Islet of Langerhans (tissue), 1 donor: ENCODE measurements at regions not wholly inside any gene's neighbourhood (a gene's known extent, or its start where the extent isn't known, plus 50 kb on each side); places are given as distances from the start of the nearest gene placed in this dataset.
"Not testable (repeated sequence)": the region's sequence is repeated elsewhere in the genome, so short reads cannot be mapped to it uniquely, and the experiment has no call there.

Experiments used
- FAIRE-seq: peaks from one replicate; lab custom pipeline; 2011; peaks lifted over from hg19 to GRCh38; lab: Jason Lieb, UNC

DNA sequence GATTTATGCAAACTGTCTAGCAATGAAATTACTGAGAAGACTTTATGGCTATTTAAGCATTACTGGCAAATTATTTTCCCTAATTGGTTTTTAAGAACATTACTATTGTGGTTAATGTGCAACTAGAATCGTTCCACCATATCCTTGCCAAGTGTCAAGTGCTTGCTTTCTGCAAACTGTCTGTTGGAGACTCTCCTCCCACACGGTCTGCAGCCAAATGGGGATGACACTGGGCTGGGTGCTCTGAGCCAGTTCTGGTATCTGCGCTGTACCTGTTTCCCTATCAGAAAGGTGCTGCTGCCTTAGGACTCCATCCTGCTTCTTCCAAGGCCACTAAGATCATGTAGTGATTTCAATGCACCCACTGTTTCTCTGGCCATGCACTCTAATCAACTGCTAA is 110.4 kb downstream of the RAMP3 start:
- FAIRE-seq = no peak

DNA sequence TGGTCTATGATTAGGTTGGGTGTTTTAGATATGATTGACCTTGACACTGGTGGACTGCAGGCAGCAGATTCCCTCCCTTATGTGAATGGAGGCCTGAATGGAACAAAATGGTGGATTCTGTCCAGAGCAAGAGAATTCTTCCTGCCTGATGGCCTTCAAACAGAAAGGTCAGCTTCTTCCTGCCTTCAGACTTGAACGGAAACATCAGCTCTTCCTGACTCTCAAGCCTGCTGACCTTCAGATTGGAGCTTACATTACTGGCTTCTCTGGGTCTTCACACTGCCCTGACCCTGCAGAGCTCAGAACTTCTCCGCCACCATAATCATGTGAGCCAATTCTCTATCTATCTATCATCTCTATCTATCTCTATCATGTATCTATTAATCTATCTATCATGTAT is 111.6 kb downstream of the RAMP3 start:
- FAIRE-seq = no peak

GRCh38 chr7:45278763-45279398 is 121.3 kb downstream of the RAMP3 start:
- FAIRE-seq = no peak

DNA sequence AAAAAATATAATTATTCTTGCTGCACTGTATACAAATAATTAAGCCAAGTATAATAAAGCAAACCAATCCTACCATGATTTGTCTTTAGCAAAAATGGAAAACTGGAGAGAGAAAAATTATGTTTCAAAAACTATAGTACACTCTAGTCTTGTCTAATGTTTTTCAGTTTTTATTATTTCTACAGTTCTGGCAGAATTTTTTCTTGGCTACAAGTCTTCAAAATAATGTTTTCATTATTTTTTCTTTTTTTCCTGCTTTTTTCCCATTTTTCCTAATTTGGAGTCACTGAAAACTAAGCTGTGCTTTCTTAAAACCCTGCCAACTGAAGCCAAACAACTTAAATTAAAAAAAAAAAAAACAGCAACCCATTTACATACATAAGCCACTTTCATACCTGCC is 132.0 kb downstream of the RAMP3 start:
- not testable (repeated sequence) for FAIRE-seq

DNA sequence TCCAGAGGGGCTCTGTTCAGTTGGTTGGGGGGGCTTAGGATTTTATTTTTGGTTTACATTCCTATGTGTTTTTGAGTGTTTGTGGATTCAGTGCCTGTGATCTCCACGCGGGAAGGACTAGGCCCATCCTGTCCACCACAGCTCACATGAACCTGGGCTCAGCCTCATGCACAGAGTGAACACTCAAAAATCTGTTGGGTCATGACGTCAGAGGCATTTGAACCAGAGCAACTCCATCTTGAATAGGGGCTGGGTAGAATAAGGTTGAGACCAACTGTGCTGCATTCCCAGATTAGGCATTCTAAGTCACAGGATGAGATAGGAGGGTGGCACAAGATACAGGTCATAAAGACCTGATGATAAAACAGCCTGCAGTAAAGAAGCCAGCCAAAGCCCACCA is 133.3 kb downstream of the RAMP3 start:
- FAIRE-seq = no peak

- FAIRE-seq = no peak
Observed at GRCh38 chr7:45292481-45292880, 134.9 kb downstream of the RAMP3 start.

DNA sequence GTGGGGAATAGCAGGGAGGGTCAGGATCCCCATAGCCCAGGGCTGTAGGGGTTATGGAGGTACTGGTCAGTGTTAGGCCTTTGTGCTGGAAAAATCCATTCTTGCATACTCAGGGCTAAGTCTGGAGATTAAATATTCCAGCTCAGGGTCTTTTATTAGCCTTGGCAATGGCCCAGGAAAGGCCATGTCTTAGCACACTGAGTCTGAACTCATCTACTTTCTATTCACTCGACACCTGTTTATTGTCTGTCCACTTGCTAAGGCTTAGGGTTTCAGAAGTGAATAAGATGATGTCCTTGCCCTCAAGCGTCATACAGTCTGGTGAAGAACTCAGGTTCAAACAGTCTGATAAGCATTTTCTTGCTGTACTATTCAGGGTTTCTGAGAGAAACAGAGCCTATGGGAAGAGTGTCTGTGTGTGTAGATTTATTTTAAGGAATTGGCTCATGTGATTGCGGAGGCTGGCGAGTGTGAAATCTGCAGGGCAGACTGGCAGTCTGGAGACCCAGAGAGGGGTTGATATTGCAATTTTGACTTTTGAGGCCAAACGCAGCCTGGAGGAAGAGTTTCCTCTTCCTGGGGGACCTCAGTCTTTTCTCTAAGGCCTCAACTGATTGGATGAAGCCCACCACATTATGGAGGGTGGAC is 135.8 kb downstream of the RAMP3 start:
- FAIRE-seq = no peak

- FAIRE-seq = no peak
Observed at GRCh38 chr7:45294559-45294958, 137.0 kb downstream of the RAMP3 start.

- FAIRE-seq = no peak
Observed at GRCh38 chr7:45295222-45295621, 137.6 kb downstream of the RAMP3 start.

- FAIRE-seq = no peak
Observed at GRCh38 chr7:45296748-45297147, 139.2 kb downstream of the RAMP3 start.

DNA sequence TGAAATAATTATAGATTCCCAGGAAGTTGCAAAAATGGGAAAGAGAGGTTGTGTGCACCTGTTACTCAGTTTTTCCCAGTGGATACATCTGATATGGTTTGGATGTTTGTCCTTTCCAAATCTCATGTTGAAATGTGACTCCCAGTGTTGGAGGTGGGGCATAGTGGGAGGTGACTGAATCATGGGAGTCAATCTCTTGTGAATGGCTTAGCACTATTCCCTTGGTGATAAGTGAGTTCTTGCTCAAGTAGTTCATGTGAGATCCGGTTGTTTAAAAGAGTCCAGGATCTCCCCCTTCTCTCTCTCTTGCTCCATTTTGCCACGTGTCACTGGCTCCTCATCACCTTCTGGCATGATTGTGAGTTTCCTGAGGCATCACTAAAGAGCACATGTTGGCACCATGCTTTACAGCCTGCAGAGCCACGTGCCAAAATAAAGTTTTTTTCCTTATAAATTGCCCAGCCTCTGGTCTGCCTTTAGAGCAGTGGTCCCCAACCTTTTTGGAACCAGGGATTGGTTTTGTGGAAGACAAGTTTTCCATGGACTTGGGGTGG is 149.2 kb downstream of the RAMP3 start:
- no peak for FAIRE-seq

GRCh38 chr7:45311597-45311996 is 154.0 kb downstream of the RAMP3 start:
- no peak for FAIRE-seq

- FAIRE-seq = not testable (repeated sequence)
Observed at GRCh38 chr7:45315512-45315911, 157.9 kb downstream of the RAMP3 start.

- no peak for FAIRE-seq
Observed at GRCh38 chr7:45324683-45325237, 167.2 kb downstream of the RAMP3 start.

GRCh38 chr7:45325378-45325777 is 167.8 kb downstream of the RAMP3 start:
- no peak for FAIRE-seq

DNA sequence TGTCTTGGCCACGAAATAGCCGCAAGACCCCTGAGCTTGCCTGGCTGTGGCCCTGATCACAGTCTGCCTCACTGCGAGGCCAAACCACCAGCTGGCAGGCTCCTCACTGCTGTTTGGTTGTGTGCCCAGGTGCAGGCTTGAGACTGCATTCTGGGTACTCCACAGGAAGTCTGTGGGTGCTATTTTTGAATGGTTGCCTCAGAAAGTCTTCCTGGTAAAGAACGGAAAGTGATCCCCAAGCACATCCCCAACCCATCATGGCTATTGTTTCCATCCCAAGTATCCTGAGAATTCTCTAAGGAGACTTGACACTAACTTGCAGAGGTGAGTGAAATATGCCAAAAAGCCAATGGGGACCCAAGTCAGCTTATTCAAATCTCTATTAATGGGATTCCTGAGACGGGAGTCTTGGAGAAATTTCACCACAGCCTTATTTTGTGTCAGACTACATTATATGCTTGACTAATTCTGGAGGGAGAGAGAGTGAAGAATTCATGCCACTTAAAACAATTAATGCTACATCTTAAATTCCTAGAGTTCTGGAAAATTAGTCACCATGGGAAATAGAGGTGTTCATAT is 170.9 kb downstream of the RAMP3 start:
- FAIRE-seq = no peak

- no peak for FAIRE-seq
Observed at GRCh38 chr7:45331563-45331962, 174.0 kb downstream of the RAMP3 start.

DNA sequence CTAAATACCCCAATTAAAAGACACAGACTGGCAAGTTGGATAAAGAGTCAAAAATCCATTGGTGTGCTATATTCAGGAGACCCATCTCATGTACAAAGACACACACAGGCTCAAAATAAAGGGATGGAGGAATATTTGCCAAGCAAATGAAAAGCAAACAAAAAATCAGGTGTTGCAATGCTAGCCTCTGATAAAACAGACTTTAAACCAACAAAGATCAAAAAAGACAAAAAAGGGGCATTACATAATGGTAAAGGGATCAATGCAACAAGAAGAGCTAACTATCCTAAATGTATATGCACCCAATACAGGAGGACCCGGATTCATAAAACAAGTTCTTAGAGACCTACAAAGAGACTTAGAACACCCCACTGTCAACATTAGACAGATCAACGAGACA is 177.4 kb downstream of the RAMP3 start:
- FAIRE-seq = not testable (repeated sequence)

GRCh38 chr7:45342236-45342635 is 184.6 kb downstream of the RAMP3 start:
- FAIRE-seq = no peak

GRCh38 chr7:45343746-45344145 is 186.2 kb downstream of the RAMP3 start:
- no peak for FAIRE-seq

DNA sequence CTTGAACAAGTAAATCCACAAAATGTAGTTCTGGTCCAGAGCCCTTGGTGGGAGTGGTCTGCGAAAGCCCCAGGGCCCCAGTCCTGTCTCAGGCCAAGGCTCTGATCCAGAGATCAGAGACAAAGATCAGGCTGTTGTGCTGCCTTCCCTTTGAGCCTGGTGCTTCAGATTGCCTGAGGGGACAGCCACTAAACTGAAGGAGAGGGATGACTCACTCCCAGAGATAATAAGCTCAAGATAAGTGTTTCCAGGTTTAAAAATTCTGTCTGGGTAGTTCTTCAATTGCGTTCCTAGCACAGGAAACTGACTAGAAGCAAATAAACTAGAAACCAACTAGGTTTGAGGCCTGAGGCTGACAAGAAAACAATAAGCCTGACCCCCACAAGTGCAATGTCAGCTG is 190.2 kb downstream of the RAMP3 start:
- no peak for FAIRE-seq

- FAIRE-seq = no peak
Observed at GRCh38 chr7:45349090-45349489, 191.5 kb downstream of the RAMP3 start.

- FAIRE-seq = no peak
Observed at GRCh38 chr7:45350896-45351295, 193.3 kb downstream of the RAMP3 start.
